ENCODE measurements at regions not wholly inside any gene's neighbourhood (a gene's known extent, or its start where the extent isn't known, plus 50 kb on each side); places are given as distances from the start of the nearest gene placed in this dataset.

GRCh38 chr4:151842430-151843079 is 81.7 kb upstream of the GATB start:
- no peaks in the 10 kb centered on the region for H3K4me1 ChIP-seq (ENCODE audit: control insufficient read depth, insufficient read depth, low read length)
- BruUV-seq (replicated peaks): no TSS peak
- no peaks in the 10 kb centered on the region for H3K9me3 ChIP-seq (replicated peaks; ENCODE audit: control insufficient read depth, insufficient read depth, low read length)
- RAD21 ChIA-PET (ENCODE audit: unreplicated experiment): no interaction called here
- WGBS (ENCODE audit: insufficient coverage, insufficient replicate concordance, low lambda C conversion rate, missing lambda C conversion rate): 2% methylated on average over 4 of the region's 4 CpGs
- ATAC-seq: no peak
- no peaks in the 10 kb centered on the region for H3K27me3 ChIP-seq (replicated peaks in 1 of 2; ENCODE audit: control insufficient read depth in 2 of 2, insufficient read depth in 2 of 2, low read length in 1 of 2)
- POLR2A ChIA-PET: interaction anchor here (1.0 to 1.1 kb wide), 2 partner anchors 9 to 23 kb away, joined by 3 read pairs; no protein-coding TSS in a partner anchor
- no peak overlapping the region for H3K9ac ChIP-seq (ENCODE audit: control insufficient read depth, insufficient read depth, low read length)
- H3K4me3 ChIP-seq: no peak overlapping the region
- no peak overlapping the region for H3K27ac ChIP-seq (ENCODE audit: control insufficient read depth, insufficient read depth)
- DNase-seq (ENCODE audit: low read depth, low spot score): no peak
- H3K36me3 ChIP-seq (ENCODE audit: control insufficient read depth in 2 of 2, insufficient read depth in 2 of 2, low read length in 1 of 2): no peaks in the 10 kb centered on the region
- CTCF ChIA-PET: no interaction called here
- no peak for FAIRE-seq
- no peaks in the 10 kb centered on the region for H4K20me1 ChIP-seq (ENCODE audit: control insufficient read depth, insufficient read depth)
- H3K4me2 ChIP-seq (ENCODE audit: control insufficient read depth, insufficient read depth): no peak overlapping the region
- intact Hi-C loops (cut with micrococcal nuclease; ENCODE audit: unreplicated experiment) (no loop called here), in situ Hi-C loops (cut with MboI) (no loop called here)
- H2AFZ ChIP-seq (ENCODE audit: control insufficient read depth, low read depth, low read length): no peak overlapping the region
- SMC1A ChIA-PET (ENCODE audit: uncharacterized antibody, unreplicated experiment): interaction anchor here (0.9 kb wide), 1 partner anchor 12 kb away, joined by 4 read pairs; no protein-coding TSS in a partner anchor
- H3K79me2 ChIP-seq (ENCODE audit: control insufficient read depth, insufficient read depth, low read length): no peaks in the 10 kb centered on the region
- TF ChIP-seq ZNF687 (IDR thresholded peaks at IDR 0.05) (no peak), ZBTB11 (CRISPR knock-in tag; IDR thresholded peaks at IDR 0.05) (no peak), SMARCA5 (IDR thresholded peaks at IDR 0.05) (no peak), TARDBP (IDR thresholded peaks at IDR 0.05; ENCODE audit: borderline replicate concordance) (no peak), SIX5 (IDR thresholded peaks at IDR 0.05; ENCODE audit: low read depth, low read length, severe bottlenecking) (no peak)

Data from GM12878 (cell line).